ENCODE measurements at regions not wholly inside any gene's neighbourhood (a gene's known extent, or its start where the extent isn't known, plus 50 kb on each side); places are given as distances from the start of the nearest gene placed in this dataset.

DNA sequence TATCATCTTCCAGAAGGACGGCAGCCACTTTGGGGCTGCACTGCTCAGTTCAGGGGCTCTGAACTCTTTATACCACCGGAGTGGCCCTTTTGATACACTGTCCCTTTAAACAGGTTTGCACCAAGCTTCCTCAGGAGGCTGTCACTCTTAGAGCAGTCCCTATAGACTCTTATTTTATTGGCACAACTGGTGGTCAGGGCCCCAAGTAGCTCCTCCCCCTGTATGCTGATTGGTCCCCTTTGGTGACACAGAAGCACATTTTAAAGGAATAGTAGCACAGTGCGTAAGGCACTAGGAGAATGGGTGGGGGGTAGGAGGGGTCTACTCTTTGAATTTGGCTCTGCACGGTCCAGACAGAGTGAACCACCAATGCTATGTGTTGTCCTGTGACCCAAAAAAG, 122.6 kb upstream of the MLN start:
- peak; percentile 6 for DNase-seq
- in situ Hi-C loops (cut with MboI; ENCODE audit: low pct_unique_long_range_greater_than_20kb, low sequenced_read_pairs) = no loop called here

- in situ Hi-C loops (cut with MboI; ENCODE audit: low pct_unique_long_range_greater_than_20kb, low sequenced_read_pairs) = no loop called here
- DNase-seq = no peak
Observed at GRCh38 chr6:33925936-33926335, 122.1 kb upstream of the MLN start.

DNA sequence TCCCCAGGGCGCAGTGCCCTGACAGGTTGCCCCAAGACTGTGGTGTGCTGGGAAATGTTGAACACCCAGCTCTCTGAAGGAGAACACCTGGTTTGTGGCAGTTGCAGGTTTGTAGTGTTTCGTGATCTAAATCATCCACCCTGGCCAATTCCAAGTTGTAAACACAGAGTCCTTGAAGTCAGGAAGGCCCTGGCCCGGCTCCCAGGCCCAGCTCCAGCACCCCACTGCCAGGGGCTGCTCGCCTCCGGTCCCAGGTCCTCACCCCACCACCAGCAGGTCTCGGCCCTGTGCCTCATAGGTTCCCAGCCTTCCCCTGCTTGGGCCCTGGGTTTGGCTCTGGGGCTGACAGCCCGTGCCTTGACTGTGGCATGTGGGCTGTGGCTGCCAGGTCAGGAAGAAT, 121.4 kb upstream of the MLN start:
- DNase-seq = no peak
- in situ Hi-C loops (cut with MboI; ENCODE audit: low pct_unique_long_range_greater_than_20kb, low sequenced_read_pairs) = no loop called here

GRCh38 chr6:33924681-33925080, 120.9 kb upstream of the MLN start:
- in situ Hi-C loops (cut with MboI; ENCODE audit: low pct_unique_long_range_greater_than_20kb, low sequenced_read_pairs) = no loop called here
- no peak for DNase-seq

GRCh38 chr6:33923857-33924514, 120.2 kb upstream of the MLN start:
- in situ Hi-C loops (cut with MboI; ENCODE audit: low pct_unique_long_range_greater_than_20kb, low sequenced_read_pairs) = no loop called here
- DNase-seq = no peak

GRCh38 chr6:33921745-33922144, 117.9 kb upstream of the MLN start:
- no peak for DNase-seq
- in situ Hi-C loops (cut with MboI; ENCODE audit: low pct_unique_long_range_greater_than_20kb, low sequenced_read_pairs) = no loop called here

GRCh38 chr6:33918175-33918695, 114.4 kb upstream of the MLN start:
- DNase-seq = no peak
- in situ Hi-C loops (cut with MboI; ENCODE audit: low pct_unique_long_range_greater_than_20kb, low sequenced_read_pairs) = no loop called here

DNA sequence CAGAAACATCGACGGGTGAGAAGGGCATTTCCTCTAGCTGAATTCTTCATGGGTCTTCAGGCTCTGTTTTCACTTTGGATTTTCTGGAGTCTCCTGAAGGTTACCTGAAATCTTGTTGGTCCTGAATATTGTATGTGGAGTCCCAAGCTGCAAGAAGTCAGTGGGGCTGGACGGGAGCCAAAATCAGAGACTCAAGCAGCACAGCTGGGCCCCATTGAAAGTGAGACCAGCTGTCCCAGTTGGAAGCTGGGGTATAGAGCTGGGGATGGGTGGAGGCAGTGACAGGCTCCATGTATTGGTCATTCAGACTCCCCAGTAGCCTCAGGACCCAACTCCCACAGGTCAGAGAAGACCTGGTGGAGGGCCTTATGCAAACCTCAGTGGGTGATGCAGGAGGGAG, 111.3 kb upstream of the MLN start:
- in situ Hi-C loops (cut with MboI; ENCODE audit: low pct_unique_long_range_greater_than_20kb, low sequenced_read_pairs) = no loop called here
- no peak for DNase-seq

DNA sequence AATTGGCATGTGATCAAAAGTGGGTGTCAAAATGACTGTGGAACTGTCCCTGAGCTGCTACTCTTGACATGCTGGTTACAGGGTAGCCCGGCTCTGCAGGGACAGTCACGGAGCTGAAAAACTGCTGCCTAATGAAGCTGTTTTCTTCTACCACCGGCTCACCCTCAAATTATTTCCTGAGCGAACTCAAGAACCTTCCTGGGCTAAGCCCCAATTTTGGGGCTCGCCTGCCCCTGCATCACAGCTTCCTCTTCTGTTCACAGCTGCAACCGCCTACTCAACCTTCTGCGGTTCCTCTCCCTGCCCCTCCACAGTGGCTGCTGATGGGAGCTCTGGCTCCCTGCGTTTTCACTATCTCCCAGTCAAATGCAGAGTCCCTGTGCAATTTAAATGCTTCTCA, 110.8 kb upstream of the MLN start:
- peak; percentile 48 for DNase-seq
- in situ Hi-C loops (cut with MboI; ENCODE audit: low pct_unique_long_range_greater_than_20kb, low sequenced_read_pairs) = no loop called here

GRCh38 chr6:33912195-33912594, 108.4 kb upstream of the MLN start:
- DNase-seq = no peak
- in situ Hi-C loops (cut with MboI; ENCODE audit: low pct_unique_long_range_greater_than_20kb, low sequenced_read_pairs) = no loop called here

GRCh38 chr6:33911488-33911887, 107.7 kb upstream of the MLN start:
- in situ Hi-C loops (cut with MboI; ENCODE audit: low pct_unique_long_range_greater_than_20kb, low sequenced_read_pairs) = no loop called here
- DNase-seq = no peak

GRCh38 chr6:33910594-33910993, 106.8 kb upstream of the MLN start:
- in situ Hi-C loops (cut with MboI; ENCODE audit: low pct_unique_long_range_greater_than_20kb, low sequenced_read_pairs) = no loop called here
- no peak for DNase-seq

- DNase-seq = no peak
- in situ Hi-C loops (cut with MboI; ENCODE audit: low pct_unique_long_range_greater_than_20kb, low sequenced_read_pairs) = no loop called here
Observed at GRCh38 chr6:33909737-33910136, 105.9 kb upstream of the MLN start.

DNA sequence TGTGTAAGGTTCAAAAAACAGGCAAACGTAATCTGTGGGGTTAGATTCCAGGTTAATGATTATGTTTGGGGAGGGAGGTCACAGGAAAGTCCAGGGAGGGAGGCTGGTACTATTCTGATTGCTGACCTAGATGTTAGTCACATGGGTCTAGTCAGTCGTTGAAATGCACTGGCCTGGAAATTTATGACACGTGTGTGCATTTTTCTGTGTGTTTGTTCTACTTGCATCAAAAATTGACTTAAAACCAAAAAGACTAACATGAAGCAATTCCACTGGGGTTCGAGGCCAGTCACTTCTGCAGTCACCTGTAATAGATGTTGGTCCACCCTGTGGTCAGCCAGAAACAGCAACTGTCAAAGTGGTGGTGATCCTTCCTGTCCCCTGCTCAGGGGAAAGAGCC, 104.2 kb upstream of the MLN start:
- in situ Hi-C loops (cut with MboI; ENCODE audit: low pct_unique_long_range_greater_than_20kb, low sequenced_read_pairs) = no loop called here
- no peak for DNase-seq

- in situ Hi-C loops (cut with MboI; ENCODE audit: low pct_unique_long_range_greater_than_20kb, low sequenced_read_pairs) = no loop called here
- no peak for DNase-seq
Observed at GRCh38 chr6:33907227-33907626, 103.4 kb upstream of the MLN start.

DNA sequence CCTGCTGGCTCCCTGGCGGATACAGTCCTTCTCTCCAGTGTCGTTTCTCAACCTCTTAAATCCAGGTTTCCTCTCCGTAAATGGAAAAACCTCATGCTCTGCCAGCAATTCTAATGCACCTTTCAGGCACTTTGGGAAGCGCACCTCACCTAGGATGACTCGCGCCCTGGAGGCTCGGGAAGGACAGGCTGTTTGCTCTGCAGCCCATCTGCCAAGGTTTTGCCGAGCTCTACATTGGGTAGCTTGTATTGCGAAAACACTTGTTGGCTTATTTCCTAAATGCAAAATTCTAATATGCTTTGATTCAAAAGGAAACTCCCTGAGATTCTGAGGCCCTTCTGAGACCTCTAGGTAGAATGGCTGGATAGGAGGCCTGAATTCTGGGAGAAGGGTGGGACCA, 102.6 kb upstream of the MLN start:
- no peak for DNase-seq
- in situ Hi-C loops (cut with MboI; ENCODE audit: low pct_unique_long_range_greater_than_20kb, low sequenced_read_pairs) = no loop called here

GRCh38 chr6:33905071-33905609, 101.3 kb upstream of the MLN start:
- in situ Hi-C loops (cut with MboI; ENCODE audit: low pct_unique_long_range_greater_than_20kb, low sequenced_read_pairs) = no loop called here
- no peak for DNase-seq

DNA sequence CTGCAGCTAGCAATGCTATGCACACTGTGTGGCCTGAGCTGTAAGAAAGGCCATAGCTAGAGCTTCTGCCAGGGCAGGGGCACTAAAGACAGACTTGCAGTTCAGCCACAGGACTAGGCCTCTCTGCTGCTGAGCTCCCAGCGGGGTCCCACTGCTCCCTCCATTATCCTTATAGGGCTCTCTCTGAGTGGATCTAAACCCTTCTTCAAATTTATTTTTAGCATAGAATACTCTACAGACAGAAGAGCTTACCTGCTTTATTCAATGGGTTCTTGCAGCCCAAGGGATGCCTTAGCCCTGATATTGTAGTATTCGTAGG, 100.9 kb upstream of the MLN start:
- in situ Hi-C loops (cut with MboI; ENCODE audit: low pct_unique_long_range_greater_than_20kb, low sequenced_read_pairs) = no loop called here
- DNase-seq = no peak

- in situ Hi-C loops (cut with MboI; ENCODE audit: low pct_unique_long_range_greater_than_20kb, low sequenced_read_pairs) = no loop called here
- DNase-seq = no peak
Observed at GRCh38 chr6:33904050-33904746, 100.4 kb upstream of the MLN start.

- in situ Hi-C loops (cut with MboI; ENCODE audit: low pct_unique_long_range_greater_than_20kb, low sequenced_read_pairs) = no loop called here
- DNase-seq = no peak
Observed at GRCh38 chr6:33903579-33903978, 99.8 kb upstream of the MLN start.

GRCh38 chr6:33902457-33902853, 98.7 kb upstream of the MLN start:
- no peak for DNase-seq
- in situ Hi-C loops (cut with MboI; ENCODE audit: low pct_unique_long_range_greater_than_20kb, low sequenced_read_pairs) = no loop called here
